HepG2 (cell line): ENCODE measurements at regions not wholly inside any gene's neighbourhood (a gene's known extent, or its start where the extent isn't known, plus 50 kb on each side); places are given as distances from the start of the nearest gene placed in this dataset.

Experiments used
- BHLHE40 ChIP-seq: IDR thresholded peaks from 2 replicates; pipeline ENCODE4 v1.6.1; 2011; ENCODE audit warnings: low read length, improper control_type of control experiment
- DNMT1 ChIP-seq: sonication (generic); formaldehyde crosslinking; IDR thresholded peaks from 2 replicates; pipeline ENCODE4 v1.5.1; 2020; ENCODE audit warnings: mild to moderate bottlenecking, missing genetic modification reagents
- IKZF4 ChIP-seq: sonication (generic); formaldehyde crosslinking; IDR thresholded peaks from 2 replicates; pipeline ENCODE4 v1.5.1; 2020; ENCODE audit warnings: borderline replicate concordance, mild to moderate bottlenecking, low read depth, missing genetic modification reagents; ENCODE audit errors: not compliant biosample characterization
- ISX ChIP-seq: sonication (generic); formaldehyde crosslinking; conservative IDR thresholded peaks from 2 replicates; pipeline ENCODE4 v1.5.0; 2020; ENCODE audit warnings: missing genetic modification reagents
- KLF13 ChIP-seq: sonication (generic); formaldehyde crosslinking; IDR thresholded peaks from 2 replicates; pipeline ENCODE4 v1.4.0; 2020; ENCODE audit warnings: mild to moderate bottlenecking, missing genetic modification reagents
- NCOA1 ChIP-seq: sonication (generic); formaldehyde crosslinking; IDR thresholded peaks from 2 replicates; pipeline ENCODE4 v1.9.0; 2021; ENCODE audit warnings: missing genetic modification reagents
- NFE2L1 ChIP-seq: sonication (generic); formaldehyde crosslinking; IDR thresholded peaks from 2 replicates; pipeline ENCODE4 v1.4.0; 2020; ENCODE audit warnings: missing genetic modification reagents, mild to moderate bottlenecking, borderline replicate concordance
- NFRKB ChIP-seq: fragments of 450-650 bp; IDR thresholded peaks from 2 replicates; pipeline ENCODE4 v1.6.1; 2017
- RBFOX2 ChIP-seq: fragments of 200-400 bp; formaldehyde crosslinking; IDR thresholded peaks from 2 replicates; pipeline ENCODE4 v1.6.1; 2017; ENCODE audit warnings: low read depth, mild to moderate bottlenecking, low read length
- RFX3 ChIP-seq: IDR thresholded peaks from 2 replicates; pipeline ENCODE4 v1.6.1; 2016; ENCODE audit warnings: missing biosample characterization, missing genetic modification reagents
- SMAD3 ChIP-seq: sonication (generic); formaldehyde crosslinking; IDR thresholded peaks from 2 replicates; pipeline ENCODE4 v1.4.0; 2020; ENCODE audit warnings: missing genetic modification reagents
- TGIF2 ChIP-seq: IDR thresholded peaks from 2 replicates; pipeline ENCODE4 v1.6.1; 2016; ENCODE audit warnings: control low read depth, missing compliant biosample characterization
- ZFP36L1 ChIP-seq: sonication (generic); formaldehyde crosslinking; IDR thresholded peaks from 2 replicates; pipeline ENCODE4 v1.8.0; 2022; ENCODE audit warnings: mild to moderate bottlenecking, missing genetic modification reagents, moderate library complexity
- ZNF24 ChIP-seq: fragments of 450-650 bp; IDR thresholded peaks from 2 replicates; pipeline ENCODE4 v1.6.1; 2017; ENCODE audit warnings: antibody characterized with exemption, mild to moderate bottlenecking
- ZNF33A ChIP-seq: sonication (generic); formaldehyde crosslinking; IDR thresholded peaks from 2 replicates; pipeline ENCODE4 v1.5.1; 2020; ENCODE audit warnings: missing genetic modification reagents, mild to moderate bottlenecking, moderate library complexity, borderline replicate concordance
- ZNF33B ChIP-seq: sonication (generic); formaldehyde crosslinking; IDR thresholded peaks from 2 replicates; pipeline ENCODE4 v1.5.1; 2020; ENCODE audit warnings: mild to moderate bottlenecking, missing genetic modification reagents
- ZNF441 ChIP-seq: sonication (generic); formaldehyde crosslinking; IDR thresholded peaks from 2 replicates; pipeline ENCODE4 v1.7.0; 2021; ENCODE audit warnings: missing genetic modification reagents, borderline replicate concordance
- ZNF546 ChIP-seq: sonication (generic); formaldehyde crosslinking; conservative IDR thresholded peaks from 2 replicates; pipeline ENCODE4 v1.8.1; 2023; ENCODE audit warnings: mild to moderate bottlenecking, missing genetic modification reagents
- ZSCAN12 ChIP-seq: sonication (generic); formaldehyde crosslinking; IDR thresholded peaks from 2 replicates; pipeline ENCODE4 v1.9.0; 2021; ENCODE audit warnings: mild to moderate bottlenecking, missing genetic modification reagents
- TF ChIP-seq, protein P1 (sequence below): IDR thresholded peaks from 2 replicates; pipeline ENCODE4 v1.6.1; 2012; ENCODE audit warnings: inconsistent platforms
- TF ChIP-seq, protein P2 (sequence below): sonication (generic); formaldehyde crosslinking; IDR thresholded peaks from 2 replicates; pipeline ENCODE4 v1.4.0; 2020; ENCODE audit warnings: missing genetic modification reagents
- TF ChIP-seq, protein P3 (sequence below): IDR thresholded peaks from 2 replicates; pipeline ENCODE4 v1.6.1; 2016; ENCODE audit warnings: low read depth
- TF ChIP-seq, protein P4 (sequence below): sonication (generic); formaldehyde crosslinking; IDR thresholded peaks from 2 replicates; pipeline ENCODE4 v1.4.0; 2020; ENCODE audit warnings: mild to moderate bottlenecking, missing genetic modification reagents
- TF ChIP-seq, protein P5 (sequence below): sonication (generic); formaldehyde crosslinking; IDR thresholded peaks from 2 replicates; pipeline ENCODE4 v1.4.0; 2020; ENCODE audit warnings: missing genetic modification reagents, mild to moderate bottlenecking, borderline replicate concordance

DNA sequence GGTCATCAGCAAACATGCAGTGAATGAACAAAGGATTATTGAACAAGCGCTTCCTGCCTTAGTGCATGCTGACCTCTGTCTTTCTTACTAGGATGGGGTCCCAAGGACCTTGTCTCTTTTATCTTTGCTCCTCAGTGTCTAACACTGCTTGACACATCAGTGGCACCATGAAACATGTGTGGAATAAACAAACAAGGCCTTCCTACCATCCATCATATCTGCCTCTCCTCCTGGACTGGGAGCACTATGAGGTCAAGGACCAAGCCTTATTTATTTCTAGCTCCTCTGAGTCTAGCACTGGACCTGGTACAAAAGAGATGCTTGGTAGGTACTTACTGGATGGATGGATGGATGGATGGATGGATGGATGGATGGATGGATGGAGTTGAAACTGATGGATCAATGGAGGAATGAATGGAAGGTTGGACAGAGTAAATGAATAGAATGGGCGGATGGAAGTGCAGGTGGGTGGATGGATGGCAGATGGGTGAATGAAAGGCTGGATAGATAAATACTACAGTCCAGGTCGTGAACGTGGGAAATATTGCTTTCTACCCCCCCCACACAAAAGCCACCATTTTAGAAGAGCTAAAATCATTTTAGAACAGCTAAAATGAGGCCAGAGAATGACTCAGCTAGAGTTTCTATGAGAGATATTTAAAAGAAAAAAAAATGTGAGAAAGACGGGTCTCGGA is 104.1 kb upstream of the PTPN1 start (continued):
- TF ChIP-seq ZFP36L1 (CRISPR knock-in tag) (no peak), KLF13 (CRISPR knock-in tag) (no peak), ZSCAN12 (CRISPR knock-in tag) (no peak), ZNF546 (CRISPR knock-in tag) (no peak), NCOA1 (CRISPR knock-in tag) (no peak; the same call in 1 of the 2 replicates), TGIF2 (CRISPR knock-in tag) (0 out of 2 replicates have a peak, but pooled peaks have one; percentile 40), SMAD3 (CRISPR knock-in tag) (peak; percentile 79), RBFOX2 (0 out of 2 replicates have a peak, but pooled peaks have one; percentile 30), ZNF33B (CRISPR knock-in tag) (no peak), RFX3 (no peak), IKZF4 (CRISPR knock-in tag) (peak; percentile 37), ISX (no peak), ZNF24 (0 out of 2 replicates have a peak, but pooled peaks have one; percentile 39), NFRKB (no peak), BHLHE40 (no peak), ZNF441 (no peak), ZNF33A (CRISPR knock-in tag) (no peak), NFE2L1 (CRISPR knock-in tag) (no peak), DNMT1 (CRISPR knock-in tag) (no peak)
- TF ChIP-seq, protein P1, sequence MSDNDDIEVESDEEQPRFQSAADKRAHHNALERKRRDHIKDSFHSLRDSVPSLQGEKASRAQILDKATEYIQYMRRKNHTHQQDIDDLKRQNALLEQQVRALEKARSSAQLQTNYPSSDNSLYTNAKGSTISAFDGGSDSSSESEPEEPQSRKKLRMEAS, result peak; percentile 76
- TF ChIP-seq, protein P2, sequence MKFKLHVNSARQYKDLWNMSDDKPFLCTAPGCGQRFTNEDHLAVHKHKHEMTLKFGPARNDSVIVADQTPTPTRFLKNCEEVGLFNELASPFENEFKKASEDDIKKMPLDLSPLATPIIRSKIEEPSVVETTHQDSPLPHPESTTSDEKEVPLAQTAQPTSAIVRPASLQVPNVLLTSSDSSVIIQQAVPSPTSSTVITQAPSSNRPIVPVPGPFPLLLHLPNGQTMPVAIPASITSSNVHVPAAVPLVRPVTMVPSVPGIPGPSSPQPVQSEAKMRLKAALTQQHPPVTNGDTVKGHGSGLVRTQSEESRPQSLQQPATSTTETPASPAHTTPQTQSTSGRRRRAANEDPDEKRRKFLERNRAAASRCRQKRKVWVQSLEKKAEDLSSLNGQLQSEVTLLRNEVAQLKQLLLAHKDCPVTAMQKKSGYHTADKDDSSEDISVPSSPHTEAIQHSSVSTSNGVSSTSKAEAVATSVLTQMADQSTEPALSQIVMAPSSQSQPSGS (CRISPR knock-in tag), result peak; percentile 93
- TF ChIP-seq, protein P3, sequence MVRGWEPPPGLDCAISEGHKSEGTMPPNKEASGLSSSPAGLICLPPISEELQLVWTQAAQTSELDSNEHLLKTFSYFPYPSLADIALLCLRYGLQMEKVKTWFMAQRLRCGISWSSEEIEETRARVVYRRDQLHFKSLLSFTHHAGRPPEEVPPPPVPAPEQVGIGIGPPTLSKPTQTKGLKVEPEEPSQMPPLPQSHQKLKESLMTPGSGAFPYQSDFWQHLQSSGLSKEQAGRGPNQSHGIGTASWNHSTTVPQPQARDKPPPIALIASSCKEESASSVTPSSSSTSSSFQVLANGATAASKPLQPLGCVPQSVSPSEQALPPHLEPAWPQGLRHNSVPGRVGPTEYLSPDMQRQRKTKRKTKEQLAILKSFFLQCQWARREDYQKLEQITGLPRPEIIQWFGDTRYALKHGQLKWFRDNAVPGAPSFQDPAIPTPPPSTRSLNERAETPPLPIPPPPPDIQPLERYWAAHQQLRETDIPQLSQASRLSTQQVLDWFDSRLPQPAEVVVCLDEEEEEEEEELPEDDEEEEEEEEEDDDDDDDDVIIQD, result peak; percentile 83
- TF ChIP-seq, protein P4, sequence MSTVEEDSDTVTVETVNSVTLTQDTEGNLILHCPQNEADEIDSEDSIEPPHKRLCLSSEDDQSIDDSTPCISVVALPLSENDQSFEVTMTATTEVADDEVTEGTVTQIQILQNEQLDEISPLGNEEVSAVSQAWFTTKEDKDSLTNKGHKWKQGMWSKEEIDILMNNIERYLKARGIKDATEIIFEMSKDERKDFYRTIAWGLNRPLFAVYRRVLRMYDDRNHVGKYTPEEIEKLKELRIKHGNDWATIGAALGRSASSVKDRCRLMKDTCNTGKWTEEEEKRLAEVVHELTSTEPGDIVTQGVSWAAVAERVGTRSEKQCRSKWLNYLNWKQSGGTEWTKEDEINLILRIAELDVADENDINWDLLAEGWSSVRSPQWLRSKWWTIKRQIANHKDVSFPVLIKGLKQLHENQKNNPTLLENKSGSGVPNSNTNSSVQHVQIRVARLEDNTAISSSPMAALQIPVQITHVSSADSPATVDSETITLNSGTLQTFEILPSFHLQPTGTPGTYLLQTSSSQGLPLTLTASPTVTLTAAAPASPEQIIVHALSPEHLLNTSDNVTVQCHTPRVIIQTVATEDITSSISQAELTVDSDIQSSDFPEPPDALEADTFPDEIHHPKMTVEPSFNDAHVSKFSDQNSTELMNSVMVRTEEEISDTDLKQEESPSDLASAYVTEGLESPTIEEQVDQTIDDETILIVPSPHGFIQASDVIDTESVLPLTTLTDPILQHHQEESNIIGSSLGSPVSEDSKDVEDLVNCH (CRISPR knock-in tag), result no peak
- TF ChIP-seq, protein P5, sequence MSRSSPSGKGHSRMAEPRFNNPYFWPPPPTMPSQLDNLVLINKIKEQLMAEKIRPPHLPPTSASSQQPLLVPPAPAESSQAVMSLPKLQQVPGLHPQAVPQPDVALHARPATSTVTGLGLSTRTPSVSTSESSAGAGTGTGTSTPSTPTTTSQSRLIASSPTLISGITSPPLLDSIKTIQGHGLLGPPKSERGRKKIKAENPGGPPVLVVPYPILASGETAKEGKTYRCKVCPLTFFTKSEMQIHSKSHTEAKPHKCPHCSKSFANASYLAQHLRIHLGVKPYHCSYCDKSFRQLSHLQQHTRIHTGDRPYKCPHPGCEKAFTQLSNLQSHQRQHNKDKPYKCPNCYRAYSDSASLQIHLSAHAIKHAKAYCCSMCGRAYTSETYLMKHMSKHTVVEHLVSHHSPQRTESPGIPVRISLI (CRISPR knock-in tag), result no peak; the same call in 1 of the 2 replicates
